ENCODE measurements at regions not wholly inside any gene's neighbourhood (a gene's known extent, or its start where the extent isn't known, plus 50 kb on each side); places are given as distances from the start of the nearest gene placed in this dataset.

DNA sequence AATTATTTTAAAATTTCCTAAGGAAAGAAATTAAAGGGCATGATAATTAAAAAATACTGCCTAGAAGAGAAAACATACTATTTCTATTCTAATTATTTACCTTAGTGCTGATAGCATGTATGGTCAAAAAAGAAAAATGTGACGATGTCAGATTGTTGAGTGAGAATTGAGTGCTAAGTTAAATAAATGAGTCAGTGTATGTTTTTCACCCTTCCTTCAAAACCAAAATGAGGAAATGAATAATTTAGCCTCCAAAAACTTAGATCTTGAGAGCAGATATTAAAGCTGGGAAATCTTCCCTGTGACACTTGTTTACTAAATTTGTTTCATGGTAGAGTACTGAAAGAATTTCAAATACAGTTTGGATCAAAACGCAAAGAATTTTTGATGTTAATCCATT lies 58.6 kb upstream of the NYAP2 start:
- DNase-seq = no peak

DNA sequence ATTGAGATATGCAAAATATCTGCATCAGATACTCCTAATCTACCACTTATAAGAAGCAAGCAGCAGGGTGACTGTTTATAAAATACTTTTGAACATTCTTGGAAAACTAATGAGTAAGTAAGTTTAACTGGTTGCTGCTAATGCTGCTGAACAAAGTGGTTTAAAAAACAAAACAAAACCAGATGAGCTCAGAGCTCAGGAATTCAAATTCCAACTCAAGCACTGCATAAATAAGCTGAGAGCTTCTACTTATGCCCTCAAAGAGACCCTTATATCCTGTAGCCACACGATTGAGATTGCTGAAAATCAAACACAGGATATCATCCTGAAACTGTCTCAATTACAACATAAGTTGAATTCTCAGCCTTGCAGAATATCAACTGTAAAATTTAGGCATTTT lies 62.3 kb upstream of the NYAP2 start:
- DNase-seq = no peak

DNA sequence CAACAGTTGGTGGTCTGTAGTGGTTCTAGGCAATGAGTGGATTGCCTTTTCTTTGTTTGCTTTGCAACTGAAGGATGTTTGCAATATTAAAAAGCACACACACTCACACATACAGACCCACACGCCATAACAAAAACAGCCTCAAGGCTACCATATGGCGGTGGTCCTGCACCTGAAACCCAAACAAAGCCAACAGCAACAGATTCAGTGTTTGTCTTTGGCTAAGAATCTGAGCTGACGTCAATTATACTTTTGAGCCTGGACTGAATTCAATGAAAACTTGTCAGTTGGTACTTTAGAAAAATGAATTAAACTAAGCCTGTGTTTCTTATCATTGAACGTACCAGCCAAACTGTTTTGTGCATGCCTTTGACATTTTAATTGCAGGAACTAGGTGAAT lies 65.0 kb upstream of the NYAP2 start:
- no peak for DNase-seq

DNA sequence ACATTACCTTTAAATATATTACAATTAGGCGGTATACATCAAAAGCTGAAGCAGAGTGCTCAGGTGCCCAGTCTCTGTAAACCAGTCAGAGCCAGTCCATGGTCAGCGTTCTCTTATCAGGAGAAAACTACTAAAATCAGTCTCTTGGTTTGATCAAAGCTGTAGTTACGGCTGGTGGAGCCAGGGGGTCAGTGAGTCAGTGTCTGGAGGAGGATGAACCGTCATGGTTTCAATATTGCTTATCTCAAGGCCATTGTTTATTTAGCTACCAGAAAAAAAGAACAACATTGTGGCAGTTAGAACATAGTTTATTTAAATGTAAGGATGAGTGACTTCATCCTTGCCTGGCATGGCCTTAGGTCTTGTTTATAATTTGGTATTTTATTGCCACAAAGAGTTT lies 71.3 kb upstream of the NYAP2 start:
- no peak for DNase-seq

DNA sequence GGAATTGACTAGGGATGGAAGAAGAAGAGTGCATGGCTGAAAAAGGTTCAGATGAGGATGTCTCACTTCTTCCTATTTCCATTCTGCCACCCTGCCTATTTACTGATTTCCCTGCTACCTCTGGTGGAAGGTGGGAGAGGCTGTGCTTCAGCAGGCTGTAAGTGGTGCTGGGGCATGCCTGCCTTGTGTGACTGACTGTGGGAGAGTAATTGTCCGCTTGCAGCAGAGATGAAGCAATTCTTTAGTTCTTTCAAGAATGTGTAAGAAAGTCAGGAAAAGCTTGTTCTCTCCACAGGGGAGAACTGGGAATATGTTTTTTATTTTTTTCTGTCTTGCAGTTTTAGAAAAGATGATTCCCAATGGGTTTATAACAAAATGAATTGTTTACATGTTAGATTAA lies 72.5 kb upstream of the NYAP2 start:
- no peak for DNase-seq

DNA sequence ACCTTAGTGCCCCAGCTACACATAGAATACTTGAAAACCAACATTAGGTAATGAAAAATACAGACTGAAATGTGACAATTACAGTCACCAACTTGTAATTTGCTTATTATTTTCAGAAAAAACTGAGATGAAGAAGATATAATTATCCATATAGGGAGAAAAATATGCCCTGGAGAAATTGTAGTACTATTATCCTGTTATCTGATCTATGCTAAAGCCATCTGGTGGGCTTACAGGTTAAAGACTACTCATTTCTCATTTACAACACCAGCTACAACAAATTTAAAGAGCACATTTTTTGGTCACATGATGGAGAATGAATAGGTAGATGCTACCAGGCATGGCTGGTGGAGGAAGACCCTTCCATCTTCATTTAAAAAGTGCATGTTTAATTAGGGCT lies 79.6 kb upstream of the NYAP2 start:
- no peak for DNase-seq

DNA sequence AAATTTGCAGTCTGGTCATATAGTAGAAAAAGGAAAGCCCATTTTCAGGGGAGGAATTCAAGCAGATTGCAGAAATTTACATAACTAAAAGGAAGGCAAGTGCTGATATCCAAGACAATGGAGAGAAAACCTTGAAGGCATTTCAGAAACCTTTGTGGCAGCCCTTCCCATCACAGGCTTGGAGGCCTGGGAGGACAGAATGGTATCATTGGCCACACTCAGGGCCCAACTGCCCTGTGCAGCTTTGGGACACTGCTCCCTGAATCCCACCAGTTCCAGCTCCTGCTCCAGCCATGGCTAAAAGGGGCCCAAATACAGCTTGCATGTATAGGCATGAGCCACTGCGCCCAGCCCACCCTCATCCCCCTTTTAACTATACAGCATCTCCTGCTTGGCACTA lies 81.1 kb upstream of the NYAP2 start:
- no peak for DNase-seq

DNA sequence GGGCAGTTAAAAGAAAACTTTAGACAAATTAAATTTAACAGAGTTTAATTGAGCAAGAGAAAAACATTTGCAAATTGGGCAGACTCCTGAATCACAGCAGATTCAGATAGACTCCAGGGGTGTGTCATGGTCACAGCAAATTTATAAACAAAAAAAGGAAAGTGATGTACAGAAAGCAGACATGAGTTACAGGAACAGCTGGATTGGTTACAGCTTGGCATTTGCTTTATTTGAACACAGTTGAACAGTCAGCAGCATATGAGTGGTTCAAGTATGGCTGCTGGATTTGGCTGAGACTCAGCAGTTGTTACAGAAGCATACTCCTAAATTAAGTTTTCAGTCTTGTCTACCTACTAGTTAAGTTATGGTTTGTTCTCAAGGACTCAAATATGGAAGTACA lies 82.3 kb upstream of the NYAP2 start:
- no peak for DNase-seq

DNA sequence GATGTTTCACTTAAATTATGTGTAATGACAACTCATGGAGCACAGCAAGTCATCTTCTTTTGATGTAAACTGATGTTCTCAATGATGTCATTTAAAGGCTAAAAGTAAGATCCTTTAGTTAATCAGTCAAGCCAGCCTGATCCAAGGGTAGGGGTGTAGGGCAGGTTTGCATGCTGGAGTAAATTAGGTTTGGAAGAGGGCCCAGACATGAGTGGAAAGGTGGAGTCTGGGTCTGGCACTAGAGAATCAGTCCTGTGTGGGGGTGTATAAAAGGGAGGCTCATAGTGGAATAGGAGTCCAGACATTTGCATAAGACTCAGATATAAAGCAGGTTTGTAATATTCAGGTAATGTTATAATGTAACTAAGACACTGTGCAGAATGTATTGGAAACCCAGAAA lies 88.8 kb upstream of the NYAP2 start:
- DNase-seq = no peak

DNA sequence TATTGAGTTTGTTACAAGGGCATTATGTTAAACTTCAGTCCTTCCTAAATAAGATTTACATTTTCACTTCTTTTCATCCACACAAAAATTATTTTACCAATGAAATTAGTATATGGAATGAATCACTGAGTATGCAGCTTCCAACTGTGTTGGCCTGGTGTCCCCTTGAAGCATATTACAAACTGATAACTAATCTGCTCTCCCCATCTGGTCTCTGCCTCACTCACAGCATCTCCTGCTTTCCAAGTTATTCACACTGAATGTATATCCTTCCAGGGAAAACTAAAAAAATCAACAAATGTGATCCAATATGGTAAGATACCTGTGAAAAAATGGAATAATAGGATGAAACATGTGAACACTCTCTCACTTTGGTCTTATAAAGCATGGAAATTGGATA lies 90.0 kb upstream of the NYAP2 start:
- no peak for DNase-seq

DNA sequence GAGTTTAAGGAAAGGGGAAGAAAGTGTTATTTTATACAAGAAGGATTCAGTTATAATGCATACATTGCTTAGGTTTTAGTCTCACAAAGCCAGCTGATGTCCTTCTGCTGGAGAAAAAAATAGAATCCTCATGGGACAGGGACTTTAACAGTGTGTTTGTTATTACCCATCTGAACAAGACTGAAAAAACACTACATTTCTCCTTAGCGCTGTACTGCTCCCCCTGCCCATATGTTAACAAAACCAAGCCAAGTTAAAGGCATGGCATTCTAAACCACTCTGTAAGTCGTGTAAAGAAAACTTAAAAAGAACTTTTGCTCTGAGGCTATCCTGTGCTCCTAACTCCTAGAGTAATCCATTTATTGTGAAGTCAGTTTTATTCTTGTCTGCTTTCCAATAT lies 102.6 kb upstream of the NYAP2 start:
- no peak for DNase-seq

DNA sequence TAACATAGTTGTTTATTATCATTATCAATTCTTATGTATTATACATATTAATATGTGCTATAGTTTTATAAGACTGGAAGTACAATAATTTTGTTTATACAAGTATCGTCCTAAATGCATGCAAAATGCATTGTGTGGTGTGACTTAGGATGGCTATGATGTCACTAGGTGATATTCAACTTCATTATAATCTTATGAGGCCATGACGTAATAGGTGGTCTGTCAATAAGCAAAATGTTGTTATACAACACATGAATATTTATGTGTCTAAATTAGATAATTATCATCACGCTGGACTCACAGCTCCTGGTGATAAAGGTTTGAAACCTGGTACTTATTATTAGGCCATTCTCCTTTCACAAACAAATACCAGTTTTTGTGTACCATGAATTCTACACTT lies 104.4 kb upstream of the NYAP2 start:
- DNase-seq = no peak

DNA sequence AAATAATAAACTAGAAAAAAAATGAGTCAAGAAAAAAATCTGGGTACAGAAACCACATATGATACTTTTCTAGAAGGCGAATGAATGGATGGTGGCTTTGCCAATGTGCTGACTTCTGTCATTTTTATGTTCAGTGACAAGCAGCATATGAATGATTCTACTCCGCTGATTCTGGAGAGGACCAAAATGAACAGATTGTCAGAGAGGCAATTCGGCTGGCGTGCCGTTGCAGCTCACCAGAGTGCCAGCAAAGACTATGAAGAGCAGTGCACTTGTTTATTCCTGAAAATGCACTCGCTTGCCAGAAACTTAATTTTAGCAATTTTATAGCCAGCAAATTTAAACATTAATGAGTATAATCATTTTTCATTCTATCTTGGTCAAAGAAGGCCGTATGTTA lies 105.9 kb upstream of the NYAP2 start:
- no peak for DNase-seq

DNA sequence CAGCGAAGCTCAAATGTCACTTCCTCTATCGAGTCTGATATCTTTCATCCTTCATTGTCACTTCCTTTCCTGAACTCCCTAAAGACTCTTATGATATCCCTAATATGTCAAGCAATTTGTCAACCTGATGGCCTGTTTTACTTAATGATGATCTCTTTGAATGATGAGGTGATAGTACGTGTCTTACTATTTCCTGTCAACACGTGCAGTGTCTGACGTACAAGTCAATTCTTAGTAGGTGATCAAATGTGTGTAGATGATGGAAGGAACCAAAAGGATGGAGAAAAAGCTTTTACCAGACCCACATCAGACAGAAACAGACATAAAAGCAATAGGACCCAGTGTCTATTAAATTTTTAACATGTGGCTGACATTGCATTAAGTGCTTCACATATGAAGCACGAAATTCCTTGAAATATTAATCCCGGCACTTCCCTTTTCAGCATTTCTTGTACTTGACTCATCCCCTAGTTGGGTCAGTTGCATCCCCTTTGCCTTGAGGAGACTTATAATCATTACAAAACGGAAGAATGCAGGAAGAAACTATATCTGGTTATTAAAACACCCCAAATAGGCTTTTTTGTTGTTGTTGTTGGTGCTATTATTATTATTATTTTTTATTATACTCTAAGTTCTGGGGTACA lies 108.6 kb upstream of the NYAP2 start:
- no peak for DNase-seq

DNA sequence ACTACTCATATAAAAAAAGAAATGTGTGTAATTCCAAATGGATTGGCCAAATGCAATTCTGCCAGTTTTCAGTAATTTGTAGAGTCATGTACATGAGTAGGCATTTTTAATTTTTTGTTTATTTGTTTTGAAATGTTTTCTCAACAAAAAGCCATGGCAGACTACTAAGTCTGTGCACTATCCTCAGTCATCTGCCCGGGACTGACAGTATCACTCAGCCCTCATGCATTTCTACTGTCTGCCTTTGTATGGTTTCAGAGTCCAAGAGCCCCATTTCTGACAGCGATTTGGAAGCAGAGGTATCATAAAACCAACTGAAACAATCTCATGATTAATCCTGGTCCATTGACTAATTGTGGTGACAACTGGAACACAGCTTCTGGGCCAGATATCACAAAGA lies 109.9 kb upstream of the NYAP2 start:
- DNase-seq = no peak

DNA sequence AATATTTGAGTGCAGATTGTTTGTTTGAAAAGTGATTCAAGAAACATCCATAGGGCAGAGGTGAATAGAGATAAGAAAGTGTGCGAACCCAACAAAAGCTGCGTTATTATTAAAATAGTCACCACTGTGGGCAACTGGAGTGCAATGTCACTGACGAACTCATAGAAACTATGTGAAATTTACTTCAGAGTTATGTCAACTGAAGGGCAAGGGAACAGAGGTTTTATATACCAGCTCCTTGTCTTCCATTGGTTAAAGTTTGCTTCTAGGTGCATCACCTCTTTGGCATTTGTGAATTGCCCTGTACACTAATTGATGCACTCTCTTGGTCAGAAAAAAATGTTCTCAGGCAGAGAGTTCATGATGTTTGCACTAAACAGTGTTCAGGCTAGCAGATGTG lies 110.5 kb upstream of the NYAP2 start:
- no peak for DNase-seq

DNA sequence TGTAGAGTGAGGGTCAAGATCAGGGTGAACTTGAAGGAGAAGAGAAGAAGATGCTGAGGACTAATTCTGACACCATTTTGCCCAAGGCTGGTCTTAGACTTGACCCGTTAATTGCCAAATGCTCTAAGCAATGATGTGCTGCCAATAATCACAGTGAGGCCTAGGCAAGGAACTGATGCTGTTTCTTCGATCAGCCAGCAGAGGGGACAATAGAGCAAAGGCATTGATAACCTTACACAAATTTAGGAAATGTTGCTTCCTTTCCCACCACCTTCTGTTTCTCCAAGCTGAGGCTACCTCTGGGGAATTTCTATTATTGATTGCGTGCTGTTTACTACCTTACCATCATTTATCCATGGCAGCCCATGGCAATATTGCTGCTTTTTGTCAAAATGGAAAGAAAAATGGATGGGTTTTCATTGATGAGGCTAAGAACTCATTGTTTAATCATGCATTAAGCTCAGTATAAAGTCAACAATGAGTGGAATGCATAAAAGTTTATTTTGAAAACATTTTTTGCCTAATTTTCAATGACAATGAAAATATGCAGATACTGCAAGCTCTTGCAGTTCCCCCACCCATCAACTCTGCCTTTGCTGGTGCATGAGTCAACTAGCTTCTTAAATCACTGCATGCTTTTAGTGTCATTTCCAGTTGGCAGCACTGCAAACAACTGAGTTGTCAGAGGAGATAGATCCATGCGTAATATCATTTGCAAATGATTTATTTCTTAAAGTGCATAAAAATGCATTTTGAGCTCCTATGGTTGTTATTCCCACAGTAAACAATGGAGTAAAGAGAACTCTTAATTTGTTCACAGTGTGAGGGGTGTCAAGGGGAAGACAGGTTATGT lies 116.4 kb upstream of the NYAP2 start:
- DNase-seq = no peak

DNA sequence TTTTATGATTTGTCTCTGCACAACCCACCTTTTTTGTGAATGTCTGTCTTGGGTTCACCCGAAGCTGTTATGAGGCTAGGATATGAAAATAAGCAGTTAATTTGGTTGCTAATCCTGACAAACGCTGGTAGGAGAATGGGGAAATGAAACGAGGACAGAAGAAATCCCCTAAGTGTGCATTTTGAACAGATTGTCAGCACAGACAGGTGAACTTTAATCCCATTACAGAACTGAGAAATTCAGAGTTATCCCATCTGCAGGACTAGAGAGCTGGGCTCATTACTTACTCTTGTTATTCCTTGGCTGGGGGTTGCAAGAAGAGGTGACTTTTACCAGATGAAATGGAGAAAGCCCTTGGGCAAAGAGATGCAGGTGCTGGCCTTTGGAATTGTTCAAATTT lies 123.3 kb upstream of the NYAP2 start:
- DNase-seq = no peak

DNA sequence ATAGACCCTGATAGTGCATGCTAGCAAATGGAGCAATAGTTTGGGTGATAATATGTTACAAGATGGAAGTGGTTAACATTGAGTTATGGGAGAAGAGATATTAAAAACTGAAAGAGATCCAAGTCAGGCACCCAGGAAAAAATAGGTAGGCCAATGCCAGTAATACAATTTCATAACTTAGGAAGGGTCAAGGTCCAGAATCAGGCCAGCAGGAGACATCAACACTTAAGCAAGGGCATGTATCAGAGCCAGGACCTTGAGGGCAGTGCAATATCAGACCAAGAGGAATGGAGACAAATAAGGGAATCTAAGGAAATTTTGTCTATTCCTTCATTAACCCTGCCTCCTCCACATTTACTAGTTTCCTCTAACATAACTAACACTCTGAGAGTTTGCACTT lies 124.1 kb upstream of the NYAP2 start:
- no peak for DNase-seq

DNA sequence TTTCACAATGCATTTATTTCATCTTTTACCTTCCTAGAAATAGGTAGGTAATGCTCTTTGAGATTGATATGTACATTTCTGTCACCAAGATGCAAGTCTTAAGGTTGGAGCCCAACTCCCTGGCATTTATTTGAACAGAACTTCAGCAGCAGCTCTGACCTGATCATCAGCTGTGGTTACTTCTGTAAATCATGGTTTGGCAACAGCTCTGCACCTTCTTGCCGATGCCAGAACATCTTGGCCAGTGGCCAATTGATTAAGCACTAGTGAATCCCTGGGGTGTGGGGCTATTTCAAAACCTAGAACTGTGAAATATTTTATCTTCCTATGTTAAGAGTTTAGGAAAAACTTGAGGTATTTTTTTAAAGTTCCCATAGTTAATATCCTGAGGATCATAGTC lies 124.8 kb upstream of the NYAP2 start:
- no peak for DNase-seq

DNA sequence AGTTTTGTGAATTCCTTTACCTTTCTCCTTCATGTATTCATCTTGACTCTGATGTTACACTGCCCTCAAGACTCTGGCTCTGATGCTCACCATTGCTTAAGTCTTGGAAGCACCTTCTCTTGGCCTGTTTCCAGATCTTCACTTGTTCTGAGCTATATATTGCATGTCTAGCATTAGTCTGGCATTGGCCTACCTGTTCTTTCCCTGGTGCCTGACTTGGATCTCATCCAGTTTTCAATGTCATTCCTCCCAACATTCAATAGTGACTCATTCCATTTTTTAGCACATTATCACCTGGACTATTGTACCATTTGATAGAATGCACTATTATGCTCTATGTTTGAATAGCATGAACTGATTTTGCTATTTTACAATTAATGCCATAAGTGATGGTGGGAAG lies 127.3 kb upstream of the NYAP2 start:
- no peak for DNase-seq

DNA sequence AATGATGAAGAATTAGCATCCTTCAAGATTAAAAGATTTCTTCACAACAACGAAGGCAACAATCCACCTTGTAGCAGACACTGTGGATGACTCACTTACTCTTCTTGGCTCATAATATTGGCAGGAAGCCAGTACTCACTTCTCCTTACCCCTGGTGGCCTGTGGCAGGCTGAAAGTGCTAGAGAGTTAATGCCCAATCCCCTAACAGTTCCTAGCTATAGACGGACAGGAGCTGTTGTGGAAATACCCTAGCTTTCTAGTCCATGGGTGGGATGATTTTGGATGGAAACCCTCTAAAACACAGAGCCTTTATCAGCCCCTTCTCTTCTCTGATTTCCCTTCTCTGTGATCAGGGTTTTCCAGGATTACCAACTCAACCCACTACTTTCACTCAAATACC lies 128.6 kb upstream of the NYAP2 start:
- no peak for DNase-seq

DNA sequence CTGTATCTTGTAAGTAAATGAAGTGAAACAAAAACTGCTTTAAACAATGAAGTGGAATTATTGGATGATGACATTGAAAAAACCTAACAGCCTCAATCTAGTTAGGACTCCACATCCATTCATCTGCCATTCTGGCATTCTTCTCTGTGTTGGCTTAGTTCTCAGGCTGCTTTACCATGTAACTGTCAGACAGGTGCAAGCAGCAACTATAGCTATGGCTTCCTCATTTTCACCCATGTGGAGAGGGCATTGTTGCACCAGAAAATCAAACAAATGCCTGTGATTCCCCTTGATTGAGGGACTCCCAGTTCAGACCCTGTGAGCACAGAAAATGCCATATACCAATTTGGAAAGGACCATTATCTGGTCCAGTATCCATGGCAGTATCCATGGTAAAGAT lies 129.5 kb upstream of the NYAP2 start:
- DNase-seq = no peak

DNA sequence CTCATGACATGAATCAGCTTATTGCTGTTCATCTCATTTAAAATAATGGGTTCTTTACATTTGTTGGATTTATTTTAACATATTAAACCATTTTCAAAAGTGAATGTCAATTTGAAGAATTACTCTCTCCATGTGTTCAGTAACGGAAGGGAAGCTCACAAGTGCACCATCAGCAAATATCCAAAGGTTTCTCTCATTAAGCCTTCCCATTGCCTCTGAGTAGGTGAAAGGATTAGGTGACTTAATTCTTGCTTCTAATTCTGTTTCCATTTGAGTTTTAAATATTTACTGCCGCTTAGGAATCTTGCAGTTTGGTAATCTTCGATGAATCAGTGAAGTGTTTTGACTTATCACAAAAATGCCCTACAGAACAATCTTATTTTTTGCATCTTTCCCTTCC lies 145.1 kb upstream of the NYAP2 start:
- no peak for DNase-seq

DNA sequence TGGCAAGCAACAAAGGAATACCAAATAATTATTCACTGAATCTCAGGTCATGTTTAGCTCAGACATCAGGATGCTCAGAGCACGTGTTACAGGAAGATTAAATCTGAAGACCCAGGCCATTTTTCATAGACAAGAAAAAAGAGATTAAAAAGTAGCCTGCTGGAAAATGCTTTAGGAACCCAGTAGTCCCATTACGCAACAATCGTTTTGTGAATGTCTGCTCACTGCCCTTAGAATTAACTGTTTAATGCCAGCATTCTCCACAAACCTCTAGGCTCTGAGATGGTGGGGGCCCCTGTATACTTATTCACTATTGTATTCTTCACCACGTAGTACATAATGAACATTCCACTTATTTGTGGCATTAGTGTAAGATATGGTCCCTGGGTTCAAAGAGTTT lies 154.6 kb upstream of the NYAP2 start:
- no peak for DNase-seq

Measured in stimulated activated CD4-positive, alpha-beta T cell treated with anti-CD3 and anti-CD28 coated beads, Interleukin-12 subunit alpha, Interleukin-12 subunit beta, amount 100 ng/mL, for 4 hours (primary cell).